ENCODE measurements at regions not wholly inside any gene's neighbourhood (a gene's known extent, or its start where the extent isn't known, plus 50 kb on each side); places are given as distances from the start of the nearest gene placed in this dataset.

GRCh38 chr9:96169901-96170300, 132.1 kb downstream of the HSD17B3 start:
- ATAC-seq: no peak
- Histone ChIP-seq H3K36me3 (no peaks in the 10 kb centered on the region), H3K27me3 (no peaks in the 10 kb centered on the region), H3K9me3 (no peaks in the 10 kb centered on the region), H3K4me3 (no peak overlapping the region), H3K4me1 (no peaks in the 10 kb centered on the region), H3K27ac (no peak overlapping the region)
- intact Hi-C loops (cut with DNase I; ENCODE audit: low total_unique reads): no loop called here
- in situ Hi-C loops (cut with MboI; ENCODE audit: low sequenced_read_pairs in 4 of 4): no loop called here
- TF ChIP-seq POLR2A (IDR thresholded peaks at IDR 0.05) (no peak), CTCF (IDR thresholded peaks at IDR 0.05 in 4 of 5, conservative IDR thresholded peaks at IDR 0.05 in 1 of 5) (no peak)
- DNase-seq: no peak

GRCh38 chr9:96169484-96169883, 132.5 kb downstream of the HSD17B3 start:
- ATAC-seq: no peak

GRCh38 chr9:96168882-96169281, 133.1 kb downstream of the HSD17B3 start:
- Histone ChIP-seq H3K4me1 (no peaks in the 10 kb centered on the region), H3K9me3 (no peaks in the 10 kb centered on the region), H3K36me3 (no peaks in the 10 kb centered on the region), H3K4me3 (no peak overlapping the region), H3K27ac (no peak overlapping the region), H3K27me3 (no peaks in the 10 kb centered on the region)
- no peak for TF ChIP-seq POLR2A (IDR thresholded peaks at IDR 0.05)
- TF ChIP-seq CTCF (IDR thresholded peaks at IDR 0.05 in 4 of 5, conservative IDR thresholded peaks at IDR 0.05 in 1 of 5): no peak
- in situ Hi-C loops (cut with MboI; ENCODE audit: low sequenced_read_pairs in 4 of 4) (no loop called here), intact Hi-C loops (cut with DNase I; ENCODE audit: low total_unique reads) (no loop called here)
- no peak for ATAC-seq
- no peak for DNase-seq

More at GRCh38 chr9:96169484-96169883, 132.5 kb downstream of the HSD17B3 start:
- no peak for DNase-seq
- TF ChIP-seq CTCF (IDR thresholded peaks at IDR 0.05 in 4 of 5, conservative IDR thresholded peaks at IDR 0.05 in 1 of 5): no peak
- TF ChIP-seq POLR2A (IDR thresholded peaks at IDR 0.05): no peak
- no peaks in the 10 kb centered on the region for H3K9me3 ChIP-seq
- no peaks in the 10 kb centered on the region for H3K36me3 ChIP-seq
- no peak overlapping the region for H3K4me3 ChIP-seq
- in situ Hi-C loops (cut with MboI; ENCODE audit: low sequenced_read_pairs in 4 of 4) (no loop called here), intact Hi-C loops (cut with DNase I; ENCODE audit: low total_unique reads) (no loop called here)
- H3K27me3 ChIP-seq: no peaks in the 10 kb centered on the region
- no peak overlapping the region for H3K27ac ChIP-seq
- no peaks in the 10 kb centered on the region for H3K4me1 ChIP-seq

- Histone ChIP-seq H3K4me1 (no peaks in the 10 kb centered on the region), H3K9me3 (no peaks in the 10 kb centered on the region), H3K36me3 (no peaks in the 10 kb centered on the region), H3K4me3 (no peak overlapping the region), H3K27ac (no peak overlapping the region), H3K27me3 (no peaks in the 10 kb centered on the region)
- DNase-seq (no peak), ATAC-seq (no peak)
- intact Hi-C loops (cut with DNase I; ENCODE audit: low total_unique reads): no loop called here
- in situ Hi-C loops (cut with MboI; ENCODE audit: low sequenced_read_pairs in 4 of 4): no loop called here
- no peak for TF ChIP-seq CTCF (IDR thresholded peaks at IDR 0.05 in 4 of 5, conservative IDR thresholded peaks at IDR 0.05 in 1 of 5)
- no peak for TF ChIP-seq POLR2A (IDR thresholded peaks at IDR 0.05)
These were observed 135.0 kb downstream of the HSD17B3 start for GRCh38 chr9:96167011-96167410.

GRCh38 chr9:96164268-96164683, 137.7 kb downstream of the HSD17B3 start:
- Histone ChIP-seq H3K4me3 (no peak overlapping the region), H3K36me3 (no peaks in the 10 kb centered on the region), H3K9me3 (no peaks in the 10 kb centered on the region), H3K27ac (no peak overlapping the region), H3K4me1 (no peaks in the 10 kb centered on the region), H3K27me3 (no peaks in the 10 kb centered on the region)
- DNase-seq: no peak
- ATAC-seq: no peak
- in situ Hi-C loops (cut with MboI; ENCODE audit: low sequenced_read_pairs in 4 of 4): no loop called here
- TF ChIP-seq CTCF (IDR thresholded peaks at IDR 0.05 in 4 of 5, conservative IDR thresholded peaks at IDR 0.05 in 1 of 5) (no peak), POLR2A (IDR thresholded peaks at IDR 0.05) (no peak)
- intact Hi-C loops (cut with DNase I; ENCODE audit: low total_unique reads): no loop called here

All from gastrocnemius medialis (tissue), 4 donors.